K562 (cell line): ENCODE measurements at regions not wholly inside any gene's neighbourhood (a gene's known extent, or its start where the extent isn't known, plus 50 kb on each side); places are given as distances from the start of the nearest gene placed in this dataset.

Experiments
- ATAC-seq: fragments of 200-7000 bp; cut with Tn5 transposase; 3 replicates; pipeline ENCODE4 v1.9.1; 2020; ENCODE audit warnings: moderate library complexity
- BruUV-seq: library from RNA; stranded (reverse); fragments of 400-500 nt; replicated peaks from 2 replicates; lab custom pipeline; 2021; lab: Mats Ljungman, UMichigan
- CTCF ChIA-PET: fragments of 300-600 bp; formaldehyde crosslinking; extraction: SDS; loops from one replicate; lab custom pipeline; 2021; ENCODE audit warnings: low intra/inter-chr PET ratio; lab: Yijun Ruan, JAX
- POLR2A ChIA-PET: fragments of 300-600, 350-650 bp; sonication (Branson Sonifier 250); formaldehyde crosslinking; extraction: SDS; loops from one replicate; lab custom pipeline; 2021; ENCODE audit warnings: antibody characterized with exemption, inconsistent platforms; lab: Yijun Ruan, JAX
- DNase-seq, 4 experiments: peaks; one replicate each; pipeline versions ENCODE4 v3.0.0 to v3.0.0-alpha.2; 2011 to 2018; ENCODE audit warnings: low spot score in 3 of 4, mixed read lengths in 3 of 4; ENCODE audit errors: extremely low read depth in 1 of 4
- FAIRE-seq: peaks from 2 replicates; lab custom pipeline; 2011; peaks lifted over from hg19 to GRCh38; lab: Jason Lieb, UNC
- H2AFZ ChIP-seq: 2 replicates; pipeline ENCODE4 v1.6.0; 2011; ENCODE audit warnings: low read depth, low read length, control low read depth, inconsistent platforms
- H3K27ac ChIP-seq: fragments of 200-600 bp; 3 replicates; pipeline ENCODE4 v1.8.0; 2011; ENCODE audit warnings: low read depth, mild to moderate bottlenecking, control low read depth, inconsistent platforms, low read length, moderate library complexity, mixed read lengths; ENCODE audit errors: extremely low read depth
- H3K27me3 ChIP-seq, 2 experiments: fragments of 300-600 bp in 1 of 2; 2 replicates in 1 of 2; 3 replicates in 1 of 2; pipeline versions ENCODE4 v1.6.0 to v1.8.0; 2011; ENCODE audit warnings: inconsistent platforms in 2 of 2, low read length in 2 of 2, mild to moderate bottlenecking in 1 of 2, mixed read lengths in 1 of 2, moderate library complexity in 1 of 2; ENCODE audit not compliant: control insufficient read depth in 2 of 2, insufficient read depth in 2 of 2
- H3K36me3 ChIP-seq: fragments of 300-600 bp; 3 replicates; pipeline ENCODE4 v1.8.0; 2011; ENCODE audit warnings: mild to moderate bottlenecking, low read length, inconsistent platforms; ENCODE audit not compliant: control insufficient read depth, insufficient read depth
- H3K4me1 ChIP-seq, 2 experiments: fragments of 200-600 bp in 1 of 2; replicated peaks in 1 of 2; 2 replicates in 1 of 2; 3 replicates in 1 of 2; pipeline versions ENCODE4 v1.5.1 to v1.8.0; 2011; ENCODE audit warnings: inconsistent platforms in 2 of 2, low read length in 2 of 2, mild to moderate bottlenecking in 1 of 2, mixed read lengths in 1 of 2, moderate library complexity in 1 of 2; ENCODE audit not compliant: control insufficient read depth in 2 of 2, insufficient read depth in 2 of 2
- H3K4me2 ChIP-seq: 2 replicates; pipeline ENCODE4 v1.6.1; 2011; ENCODE audit warnings: low read length, control low read depth, inconsistent platforms, mixed read lengths; ENCODE audit not compliant: insufficient read depth
- H3K4me3 ChIP-seq: fragments of 200-600 bp; sonication (generic), shearing (Covaris generic); 2 replicates; pipeline ENCODE4 v1.5.1; 2016; ENCODE audit warnings: control low read depth, inconsistent platforms
- H3K79me2 ChIP-seq: fragments of 200-600 bp; 3 replicates; pipeline ENCODE4 v1.8.0; 2011; ENCODE audit warnings: low read length, inconsistent platforms; ENCODE audit not compliant: control insufficient read depth, insufficient read depth
- H3K9ac ChIP-seq, 2 experiments: 2 replicates each; pipeline versions ENCODE4 v1.6.0 to v1.6.1; 2011; ENCODE audit warnings: low read depth in 2 of 2, low read length in 2 of 2, control low read depth in 1 of 2, inconsistent platforms in 1 of 2, mild to moderate bottlenecking in 1 of 2, mixed read lengths in 1 of 2; ENCODE audit not compliant: insufficient read depth in 1 of 2
- H3K9me1 ChIP-seq: one replicate; pipeline ENCODE4 v1.6.0; 2011; ENCODE audit warnings: inconsistent platforms, mild to moderate bottlenecking, low read length, moderate library complexity; ENCODE audit not compliant: control insufficient read depth, insufficient read depth
- H3K9me3 ChIP-seq: replicated peaks from 2 replicates; pipeline ENCODE4 v1.5.1; 2011; ENCODE audit warnings: low read depth, low read length, inconsistent platforms; ENCODE audit not compliant: control insufficient read depth, insufficient read depth
- H4K20me1 ChIP-seq: replicated peaks from 2 replicates; pipeline ENCODE4 v1.6.1; 2011; ENCODE audit warnings: low read length, inconsistent platforms, mixed read lengths; ENCODE audit not compliant: control insufficient read depth, insufficient read depth
- BCOR ChIP-seq: fragments of 450-650 bp; IDR thresholded peaks from 2 replicates; pipeline ENCODE4 v1.6.1; 2016
- FOSL1 ChIP-seq: fragments of 200-800 bp; sonication (Bioruptor generic); conservative IDR thresholded peaks from 2 replicates; pipeline ENCODE4 v1.6.1; 2016; ENCODE audit warnings: missing genetic modification characterization, missing compliant biosample characterization
- HCFC1 ChIP-seq: IDR thresholded peaks from 2 replicates; pipeline ENCODE4 v1.6.1; 2012; ENCODE audit warnings: low read depth, low read length, improper control_type of control experiment
- POU5F1 ChIP-seq: fragments of 150-350 bp; IDR thresholded peaks from 2 replicates; pipeline ENCODE4 v1.6.1; 2014; ENCODE audit warnings: borderline replicate concordance, low read length, low read depth, mild to moderate bottlenecking; ENCODE audit not compliant: partially characterized antibody
- SIX5 ChIP-seq, 2 experiments: IDR thresholded peaks; 2 replicates each; pipeline ENCODE4 v1.6.1; 2011; ENCODE audit warnings: low read length in 2 of 2, borderline replicate concordance in 1 of 2, low read depth in 1 of 2, mild to moderate bottlenecking in 1 of 2, moderate library complexity in 1 of 2; ENCODE audit not compliant: insufficient read depth in 1 of 2
- SLC30A9 ChIP-seq: fragments of 250-450 bp; sonication (Bioruptor Pico); IDR thresholded peaks from 2 replicates; pipeline ENCODE4 v1.8.0; 2022; ENCODE audit warnings: mild to moderate bottlenecking, moderate library complexity
- SMARCB1 ChIP-seq: IDR thresholded peaks from 2 replicates; pipeline ENCODE4 v1.6.1; 2011; ENCODE audit warnings: improper control_type of control experiment, low read depth; ENCODE audit not compliant: insufficient read length
- ZFP30 ChIP-seq: fragments of 250-450 bp; sonication (Bioruptor Pico); IDR thresholded peaks from 2 replicates; pipeline ENCODE4 v1.8.0; 2022; ENCODE audit warnings: moderate library complexity, mild to moderate bottlenecking, inconsistent platforms, borderline replicate concordance
- ZNF282 ChIP-seq: sonication (generic); formaldehyde crosslinking; IDR thresholded peaks from 2 replicates; pipeline ENCODE4 v1.8.1; 2023; ENCODE audit warnings: missing genetic modification reagents
- WGBS: fragments of 100-300 bp; shearing (Covaris generic); methylation state at CpG from one replicate; pipeline ENCODE4 v1.1.6; 2016; ENCODE audit warnings: low coverage, mixed read lengths; ENCODE audit not compliant: insufficient coverage; ENCODE audit errors: missing lambda C conversion rate; 5-methylcytosine and 5-hydroxymethylcytosine counted together
- in situ Hi-C: fragments of 300-500 bp; cut with MboI; formaldehyde crosslinking; loops from 4 replicates; pipeline ENCODE4 v1.15.0; 2018; ENCODE audit warnings: inconsistent platforms, mixed read lengths
- intact Hi-C: fragments of 100-400 bp; cut with micrococcal nuclease; formaldehyde crosslinking; loops from 2 replicates; pipeline ENCODE4 v1.14.2; 2022
- TF ChIP-seq, protein P1 (sequence below): fragments of 450-650 bp; formaldehyde crosslinking; IDR thresholded peaks from 2 replicates; pipeline ENCODE4 v1.4.0; 2020; ENCODE audit warnings: mild to moderate bottlenecking, moderate library complexity

DNA sequence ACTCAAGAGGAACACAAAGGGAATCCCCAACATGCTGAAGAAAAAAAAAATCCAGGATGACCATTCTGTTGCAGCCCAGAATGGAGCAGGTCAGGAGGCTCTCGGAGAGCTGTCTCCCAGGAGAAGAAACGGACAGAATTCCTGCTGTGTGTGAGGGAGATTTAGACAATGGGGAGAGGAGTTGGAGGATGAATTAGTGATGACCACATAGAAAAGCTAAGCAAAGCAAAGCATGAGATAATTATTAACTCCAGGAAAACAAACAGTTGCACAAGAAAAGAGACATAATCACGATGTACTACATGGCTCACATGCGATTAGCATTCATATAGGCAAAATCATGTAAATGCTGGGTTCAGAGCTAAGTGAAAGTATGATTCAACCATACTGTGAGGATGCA, 61.1 kb upstream of the SMYD2 start:
- in situ Hi-C loops (loop anchor here (10.0 kb wide), 1 partner anchor 1305 kb away; no protein-coding TSS in a partner anchor), intact Hi-C loops (loop anchor here (10.0 kb wide), 1 partner anchor 245 kb away; no protein-coding TSS in a partner anchor)
- H3K36me3 ChIP-seq: no peaks in the 10 kb centered on the region
- BruUV-seq: no TSS peak
- FAIRE-seq (no peak), DNase-seq (no peak)
- no peaks in the 10 kb centered on the region for H3K9me1 ChIP-seq
- no peak overlapping the region for H3K4me2 ChIP-seq
- no peak overlapping the region for H2AFZ ChIP-seq
- CTCF ChIA-PET: no interaction called here
- no peak overlapping the region for H3K4me3 ChIP-seq
- no peaks in the 10 kb centered on the region for H3K4me1 ChIP-seq
- no peaks in the 10 kb centered on the region for H3K9me3 ChIP-seq
- peaks cover 2 to 7% of the 10 kb centered on the region in 2 experiments; a peak in 2 of 5 replicates for H3K27me3 ChIP-seq
- WGBS: 1% methylated on average over 4 of the region's 4 CpGs
- no peaks in the 10 kb centered on the region for H4K20me1 ChIP-seq
- POLR2A ChIA-PET: interaction anchor here (0.7 to 1.1 kb wide), 2 partner anchors 97 to 186 kb away, joined by 3 read pairs; no protein-coding TSS in a partner anchor
- TF ChIP-seq ZFP30 (no peak), BCOR (no peak)
- TF ChIP-seq, all 486 proteins: peak for 0
- Histone ChIP-seq H3K79me2 (no peaks in the 10 kb centered on the region), H3K27ac (no peak overlapping the region), H3K9ac (no peak overlapping the region)
- no peak for ATAC-seq

DNA sequence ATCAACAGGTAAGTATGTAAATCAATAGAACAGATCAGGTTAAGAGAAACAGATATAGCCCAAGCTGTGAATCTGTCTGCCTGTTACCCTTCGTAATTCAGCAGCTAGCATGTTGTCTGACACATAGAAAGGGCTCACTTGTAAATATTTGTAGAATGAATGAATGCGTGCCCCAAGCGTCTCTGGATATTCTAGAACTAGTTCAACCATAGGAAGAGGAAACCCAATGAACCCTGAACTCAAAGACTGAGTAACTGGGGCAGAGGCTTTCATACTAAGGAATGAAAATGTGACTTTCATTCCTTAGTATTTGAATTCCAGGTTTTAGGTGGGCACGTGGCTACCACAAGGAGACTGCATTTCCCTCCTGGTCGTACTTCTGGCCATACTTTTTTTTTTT, 60.1 kb upstream of the SMYD2 start:
- no peak overlapping the region for H2AFZ ChIP-seq
- intact Hi-C loops: no loop called here
- ATAC-seq (no peak), DNase-seq (no peak), FAIRE-seq (no peak)
- no peaks in the 10 kb centered on the region for H4K20me1 ChIP-seq
- H3K4me2 ChIP-seq: no peak overlapping the region
- CTCF ChIA-PET: no interaction called here
- H3K27me3 ChIP-seq: peaks cover 7 to 9% of the 10 kb centered on the region in 2 experiments; a peak in 4 of 5 replicates
- H3K9ac ChIP-seq: no peak overlapping the region
- BruUV-seq: no TSS peak
- no peaks in the 10 kb centered on the region for H3K9me3 ChIP-seq
- no peak overlapping the region for H3K27ac ChIP-seq
- H3K4me3 ChIP-seq: no peak overlapping the region
- TF ChIP-seq FOSL1 (tag): no peak
- no peak for TF ChIP-seq POU5F1
- TF ChIP-seq, protein P1, sequence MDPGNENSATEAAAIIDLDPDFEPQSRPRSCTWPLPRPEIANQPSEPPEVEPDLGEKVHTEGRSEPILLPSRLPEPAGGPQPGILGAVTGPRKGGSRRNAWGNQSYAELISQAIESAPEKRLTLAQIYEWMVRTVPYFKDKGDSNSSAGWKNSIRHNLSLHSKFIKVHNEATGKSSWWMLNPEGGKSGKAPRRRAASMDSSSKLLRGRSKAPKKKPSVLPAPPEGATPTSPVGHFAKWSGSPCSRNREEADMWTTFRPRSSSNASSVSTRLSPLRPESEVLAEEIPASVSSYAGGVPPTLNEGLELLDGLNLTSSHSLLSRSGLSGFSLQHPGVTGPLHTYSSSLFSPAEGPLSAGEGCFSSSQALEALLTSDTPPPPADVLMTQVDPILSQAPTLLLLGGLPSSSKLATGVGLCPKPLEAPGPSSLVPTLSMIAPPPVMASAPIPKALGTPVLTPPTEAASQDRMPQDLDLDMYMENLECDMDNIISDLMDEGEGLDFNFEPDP (CRISPR knock-in tag): no peak
- no peak for TF ChIP-seq ZNF282 (CRISPR knock-in tag)
- TF ChIP-seq SIX5 (IDR thresholded peaks at IDR 0.05; ENCODE audit: borderline replicate concordance in 1 of 2, insufficient read depth in 1 of 2, low read depth in 1 of 2, low read length in 2 of 2): no peak
- TF ChIP-seq SMARCB1: no peak
- no peak for TF ChIP-seq SLC30A9 (CRISPR knock-in tag)
- TF ChIP-seq HCFC1: no peak
- no peaks in the 10 kb centered on the region for H3K9me1 ChIP-seq
- H3K36me3 ChIP-seq: no peaks in the 10 kb centered on the region
- H3K79me2 ChIP-seq: no peaks in the 10 kb centered on the region
- 0% methylated on average over 5 of the region's 5 CpGs for WGBS
- in situ Hi-C loops: no loop called here
- H3K4me1 ChIP-seq: no peaks in the 10 kb centered on the region
- POLR2A ChIA-PET: interaction anchor here (1.1 kb wide), 1 partner anchor 96 kb away, joined by 3 read pairs; no protein-coding TSS in a partner anchor
